Activated naive CD4-positive, alpha-beta T cell treated with anti-CD3 and anti-CD28 coated beads, Interleukin-2, amount 50 U/mL, for 24 hours (primary cell): ENCODE measurements at regions not wholly inside any gene's neighbourhood (a gene's known extent, or its start where the extent isn't known, plus 50 kb on each side); places are given as distances from the start of the nearest gene placed in this dataset.

ENCODE experiments used
- H3K27ac Mint-ChIP-seq: one replicate; pipeline ENCODE4 v1.8.0; 2021; ENCODE audit warnings: mild to moderate bottlenecking, mixed read lengths
- H3K27me3 Mint-ChIP-seq: one replicate; pipeline ENCODE4 v1.8.0; 2021; ENCODE audit warnings: mixed read lengths
- H3K36me3 Mint-ChIP-seq: one replicate; pipeline ENCODE4 v1.8.0; 2021; ENCODE audit warnings: mixed read lengths
- H3K4me1 Mint-ChIP-seq: one replicate; pipeline ENCODE4 v1.8.0; 2021; ENCODE audit warnings: mixed read lengths
- H3K4me3 Mint-ChIP-seq: one replicate; pipeline ENCODE4 v1.8.0; 2021; ENCODE audit warnings: mild to moderate bottlenecking, mixed read lengths
- H3K9me3 Mint-ChIP-seq: one replicate; pipeline ENCODE4 v1.8.0; 2021; ENCODE audit warnings: mixed read lengths

DNA sequence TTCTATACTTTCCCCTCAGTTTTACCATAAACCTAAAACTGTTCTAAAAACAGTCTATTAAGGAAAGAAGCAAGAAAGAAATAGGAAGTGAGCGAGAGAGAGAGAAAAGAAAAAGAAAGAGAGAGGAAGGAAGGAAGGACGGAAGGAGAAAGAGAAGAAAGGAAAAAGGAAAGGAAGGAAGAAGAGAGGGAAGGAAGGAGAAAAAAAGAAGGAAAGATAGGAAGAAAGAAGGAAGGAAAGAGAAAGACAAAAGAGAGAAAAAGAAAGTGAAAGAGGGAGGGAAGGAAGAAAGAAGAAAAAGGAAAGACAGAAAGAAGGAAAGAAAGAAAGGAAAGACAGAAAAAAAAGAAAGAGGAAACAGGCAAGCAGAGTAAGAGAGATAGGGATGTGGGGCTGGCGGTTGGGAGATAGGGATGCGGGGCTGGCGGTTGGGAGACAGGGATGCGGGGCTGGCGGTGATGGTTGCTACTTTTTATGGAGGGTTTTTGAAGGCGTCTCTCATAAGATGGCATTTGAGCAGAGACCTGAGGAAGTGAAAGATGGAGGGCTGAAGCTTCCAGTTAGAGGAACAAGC lies 70.4 kb upstream of the IRF2BP2 start:
- H3K27me3 Mint-ChIP-seq = no peaks in the 10 kb centered on the region
- H3K4me3 Mint-ChIP-seq = no peak overlapping the region
- H3K36me3 Mint-ChIP-seq = peaks cover under 1% of the 10 kb centered on the region
- peaks cover 1% of the 10 kb centered on the region for H3K9me3 Mint-ChIP-seq
- no peak overlapping the region for H3K27ac Mint-ChIP-seq
- H3K4me1 Mint-ChIP-seq = peaks cover 11% of the 10 kb centered on the region

DNA sequence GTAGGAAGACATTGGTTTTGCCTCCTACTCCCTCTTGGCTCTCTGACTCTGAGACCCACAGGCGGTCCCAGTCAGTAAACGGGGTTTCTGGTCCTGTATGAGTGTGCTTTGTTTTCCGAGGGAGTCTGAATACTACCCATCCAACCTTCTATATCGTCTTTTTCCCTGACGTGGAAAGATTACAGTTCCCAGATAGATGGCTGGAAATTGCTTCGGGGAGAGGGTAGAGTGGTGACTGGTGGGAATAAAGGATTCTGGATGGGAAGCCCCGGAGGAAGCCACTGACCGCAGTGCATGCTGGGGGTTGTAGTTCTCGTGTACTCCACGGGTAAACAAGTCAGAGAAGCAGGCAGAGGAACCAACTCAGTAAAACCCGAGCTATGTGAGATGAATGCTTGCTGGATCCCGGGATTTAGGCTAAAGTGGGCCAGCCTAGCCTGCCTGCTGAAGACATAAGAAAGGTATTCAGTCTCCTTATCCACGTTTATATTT lies 66.2 kb upstream of the IRF2BP2 start:
- H3K4me1 Mint-ChIP-seq = peaks cover 12% of the 10 kb centered on the region
- no peaks in the 10 kb centered on the region for H3K27me3 Mint-ChIP-seq
- peak overlapping the region; percentile 80 for H3K4me3 Mint-ChIP-seq
- peak overlapping the region; percentile 60 for H3K27ac Mint-ChIP-seq
- H3K36me3 Mint-ChIP-seq = no peaks in the 10 kb centered on the region
- H3K9me3 Mint-ChIP-seq = no peaks in the 10 kb centered on the region

GRCh38 chr1:234675572-234675971 lies 65.6 kb upstream of the IRF2BP2 start:
- H3K4me1 Mint-ChIP-seq = peaks cover 12% of the 10 kb centered on the region
- no peak overlapping the region for H3K4me3 Mint-ChIP-seq
- H3K9me3 Mint-ChIP-seq = no peaks in the 10 kb centered on the region
- H3K27me3 Mint-ChIP-seq = no peaks in the 10 kb centered on the region
- H3K36me3 Mint-ChIP-seq = no peaks in the 10 kb centered on the region
- no peak overlapping the region for H3K27ac Mint-ChIP-seq

DNA sequence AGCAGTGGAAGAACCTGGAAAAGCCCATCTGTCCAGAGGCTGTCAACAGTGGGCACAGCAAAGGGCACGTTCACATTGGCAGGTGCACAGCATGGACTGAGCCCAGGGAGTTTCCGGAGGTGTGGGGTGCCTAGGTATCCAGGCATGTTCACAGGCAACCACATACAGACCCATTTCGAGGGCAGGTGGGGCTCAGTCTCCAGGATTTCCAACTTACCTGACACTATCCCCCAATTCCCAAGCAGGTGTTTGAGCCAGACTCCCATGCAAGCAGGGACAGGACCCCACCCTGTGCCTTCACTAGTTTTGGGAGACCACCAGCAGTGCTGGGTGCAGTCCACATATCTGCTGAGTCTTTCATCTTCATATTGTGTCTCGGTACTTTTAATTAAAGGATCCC lies 65.0 kb upstream of the IRF2BP2 start:
- Mint-ChIP-seq H3K4me3 (no peak overlapping the region), H3K9me3 (no peaks in the 10 kb centered on the region), H3K4me1 (peaks cover 12% of the 10 kb centered on the region), H3K27me3 (no peaks in the 10 kb centered on the region), H3K27ac (no peak overlapping the region), H3K36me3 (no peaks in the 10 kb centered on the region)

DNA sequence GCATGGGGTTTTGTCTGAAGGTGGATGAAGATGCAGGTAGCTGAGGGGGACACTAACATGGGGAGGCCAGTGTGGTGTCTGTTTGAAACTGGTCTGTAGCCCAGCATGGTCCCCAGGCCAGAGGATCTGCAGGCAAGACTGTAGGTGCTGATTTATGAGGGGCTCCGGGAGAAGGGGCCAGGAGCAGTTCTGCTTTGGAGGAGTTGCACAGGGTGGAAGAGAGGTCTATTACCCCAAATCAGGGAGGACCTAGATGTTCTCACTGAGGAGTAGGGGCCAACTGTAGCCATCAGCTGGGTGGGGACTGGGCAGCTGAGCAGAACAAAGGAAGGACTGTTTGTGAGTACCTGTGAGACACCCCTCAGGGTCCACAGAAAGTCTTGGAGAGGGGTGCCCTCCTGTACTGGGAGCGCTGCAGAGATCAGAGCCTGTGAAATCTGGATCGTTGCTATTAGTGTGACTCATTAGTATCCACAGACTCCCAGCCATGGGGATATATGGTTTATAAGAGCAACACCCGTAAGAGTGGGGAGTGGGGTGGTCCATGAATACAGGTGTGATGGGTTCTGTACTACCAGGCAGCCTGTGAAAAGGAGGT lies 64.3 kb upstream of the IRF2BP2 start:
- peaks cover 12% of the 10 kb centered on the region for H3K4me1 Mint-ChIP-seq
- no peaks in the 10 kb centered on the region for H3K36me3 Mint-ChIP-seq
- H3K27ac Mint-ChIP-seq = no peak overlapping the region
- no peaks in the 10 kb centered on the region for H3K27me3 Mint-ChIP-seq
- H3K4me3 Mint-ChIP-seq = no peak overlapping the region
- no peaks in the 10 kb centered on the region for H3K9me3 Mint-ChIP-seq

DNA sequence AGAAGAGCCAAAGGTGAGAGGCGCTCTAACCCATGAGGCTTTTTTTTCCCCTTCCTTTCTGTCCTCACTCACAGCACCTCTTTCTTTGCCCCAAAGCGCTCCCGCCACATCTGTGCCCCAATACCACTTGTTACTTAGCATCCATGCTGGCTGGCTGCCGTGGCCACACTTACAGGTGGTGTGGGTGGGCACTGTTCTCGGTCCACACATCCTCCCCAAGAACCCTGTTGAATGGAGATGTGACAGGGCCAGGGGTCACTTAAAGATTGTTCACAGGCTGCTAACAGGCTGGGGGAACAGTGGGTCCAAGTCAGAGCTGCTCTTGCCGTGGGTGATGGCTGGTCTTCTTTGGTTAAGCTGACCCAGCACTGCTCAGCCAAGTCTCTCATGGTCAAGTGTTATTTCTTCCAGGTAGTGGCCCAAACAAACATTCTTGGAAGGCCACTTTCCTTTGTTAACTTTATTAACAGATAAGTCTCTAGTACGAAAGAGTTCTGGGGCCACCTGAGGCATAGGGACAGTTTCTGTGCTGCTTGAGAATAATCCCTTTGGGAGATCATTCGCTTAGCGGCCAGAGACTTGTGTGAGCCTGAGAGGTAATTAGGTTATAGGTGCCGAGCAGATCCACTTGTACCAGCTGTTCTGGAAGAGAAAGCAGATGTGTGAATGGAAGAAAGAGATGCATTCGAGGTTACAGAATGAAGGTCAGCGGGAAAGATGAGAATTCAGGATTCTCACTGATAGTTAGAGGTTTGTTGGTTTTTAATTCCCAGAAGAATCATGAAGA lies 62.6 kb upstream of the IRF2BP2 start:
- H3K27me3 Mint-ChIP-seq = no peaks in the 10 kb centered on the region
- H3K36me3 Mint-ChIP-seq = no peaks in the 10 kb centered on the region
- H3K9me3 Mint-ChIP-seq = no peaks in the 10 kb centered on the region
- no peak overlapping the region for H3K4me3 Mint-ChIP-seq
- no peak overlapping the region for H3K27ac Mint-ChIP-seq
- H3K4me1 Mint-ChIP-seq = peaks cover 12% of the 10 kb centered on the region

- H3K27ac Mint-ChIP-seq = no peak overlapping the region
- no peak overlapping the region for H3K4me3 Mint-ChIP-seq
- no peaks in the 10 kb centered on the region for H3K27me3 Mint-ChIP-seq
- H3K9me3 Mint-ChIP-seq = no peaks in the 10 kb centered on the region
- no peaks in the 10 kb centered on the region for H3K36me3 Mint-ChIP-seq
- H3K4me1 Mint-ChIP-seq = peaks cover 5% of the 10 kb centered on the region
Measured at GRCh38 chr1:234670967-234671626, 61.1 kb upstream of the IRF2BP2 start.

DNA sequence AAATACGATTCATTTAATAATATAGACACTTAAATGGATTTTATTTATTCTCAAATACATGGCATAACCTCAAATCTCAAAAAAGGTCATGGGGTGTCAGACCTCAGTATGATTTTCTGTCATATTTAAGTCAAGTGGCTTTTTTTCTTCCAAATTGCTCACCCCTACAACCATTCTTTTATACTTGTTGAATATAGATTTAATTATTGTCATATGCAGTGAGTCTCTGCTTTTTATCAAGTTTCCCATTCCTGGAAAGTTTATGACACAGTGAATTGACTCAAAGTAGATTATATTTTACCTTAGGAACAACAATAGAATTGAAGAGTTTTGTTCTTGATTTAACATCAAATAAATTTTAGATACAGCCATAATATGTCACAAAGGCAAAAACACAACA lies 59.5 kb upstream of the IRF2BP2 start:
- Mint-ChIP-seq H3K27ac (no peak overlapping the region), H3K4me1 (no peaks in the 10 kb centered on the region), H3K9me3 (no peaks in the 10 kb centered on the region), H3K4me3 (no peak overlapping the region), H3K27me3 (no peaks in the 10 kb centered on the region), H3K36me3 (no peaks in the 10 kb centered on the region)

DNA sequence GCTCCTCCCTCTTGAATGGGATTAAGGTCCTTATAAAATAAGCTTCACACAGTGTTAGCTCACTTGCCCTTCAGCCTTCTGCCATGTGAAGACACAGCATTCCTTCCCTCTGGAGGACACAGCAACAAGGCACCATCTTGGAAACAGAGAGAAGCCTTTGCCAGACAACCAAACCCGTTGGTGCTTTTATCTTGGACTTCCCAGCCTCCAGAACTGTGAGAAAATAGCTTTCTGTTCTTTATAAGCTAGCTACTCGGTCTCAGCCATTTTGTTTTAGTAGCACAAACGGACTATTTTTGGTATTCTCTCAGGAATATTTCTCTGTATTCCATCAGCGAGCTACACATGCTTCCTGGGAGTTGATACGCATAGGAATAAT lies 58.6 kb upstream of the IRF2BP2 start:
- no peak overlapping the region for H3K4me3 Mint-ChIP-seq
- no peaks in the 10 kb centered on the region for H3K4me1 Mint-ChIP-seq
- no peaks in the 10 kb centered on the region for H3K36me3 Mint-ChIP-seq
- H3K9me3 Mint-ChIP-seq = no peaks in the 10 kb centered on the region
- H3K27ac Mint-ChIP-seq = no peak overlapping the region
- H3K27me3 Mint-ChIP-seq = no peaks in the 10 kb centered on the region

DNA sequence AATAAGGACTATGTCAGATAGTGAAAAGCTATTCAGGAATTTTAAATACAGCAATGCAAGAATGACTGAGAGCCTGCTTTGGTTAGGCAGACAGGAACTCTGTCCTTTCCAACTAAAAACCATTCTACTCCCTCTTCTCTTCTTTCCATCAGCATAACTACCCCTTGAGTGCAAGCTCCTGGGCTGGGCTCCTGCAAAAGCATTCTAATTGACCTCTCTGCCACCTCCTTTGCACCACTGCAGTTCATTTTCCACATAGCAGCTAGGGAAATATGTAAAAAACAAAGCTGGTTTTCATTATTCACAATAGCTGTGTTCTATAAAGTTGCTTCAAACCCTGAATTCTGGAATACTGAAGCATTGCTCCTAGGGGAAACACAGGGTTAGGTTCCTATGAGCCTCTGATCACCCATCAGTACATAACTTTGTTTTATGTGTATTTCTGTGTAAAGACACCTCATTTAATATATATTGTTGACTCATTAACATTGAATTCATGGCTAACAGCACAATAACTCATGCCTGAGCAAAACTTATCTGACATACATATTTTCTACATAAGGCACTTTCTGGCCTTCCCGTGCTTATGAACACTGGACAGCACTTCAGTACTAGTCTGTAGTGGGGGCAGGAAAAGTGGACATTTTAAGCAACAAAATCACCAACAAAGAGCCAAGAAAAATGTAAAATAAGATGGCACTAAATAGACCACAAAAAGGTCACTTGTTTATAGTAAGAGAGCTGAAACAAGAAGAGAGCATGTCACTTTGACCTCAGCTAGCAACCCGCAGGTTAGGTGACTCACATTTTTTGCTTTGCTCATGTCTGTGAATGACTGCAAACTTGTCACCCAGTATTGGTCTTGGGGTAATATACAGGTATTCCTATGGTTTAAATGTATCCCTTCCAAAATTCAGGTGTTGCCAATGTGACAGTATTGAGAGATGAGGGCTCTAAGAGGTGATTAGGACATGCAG lies 57.9 kb upstream of the IRF2BP2 start:
- no peaks in the 10 kb centered on the region for H3K9me3 Mint-ChIP-seq
- H3K36me3 Mint-ChIP-seq = no peaks in the 10 kb centered on the region
- H3K4me3 Mint-ChIP-seq = no peak overlapping the region
- no peaks in the 10 kb centered on the region for H3K27me3 Mint-ChIP-seq
- H3K27ac Mint-ChIP-seq = no peak overlapping the region
- no peaks in the 10 kb centered on the region for H3K4me1 Mint-ChIP-seq

DNA sequence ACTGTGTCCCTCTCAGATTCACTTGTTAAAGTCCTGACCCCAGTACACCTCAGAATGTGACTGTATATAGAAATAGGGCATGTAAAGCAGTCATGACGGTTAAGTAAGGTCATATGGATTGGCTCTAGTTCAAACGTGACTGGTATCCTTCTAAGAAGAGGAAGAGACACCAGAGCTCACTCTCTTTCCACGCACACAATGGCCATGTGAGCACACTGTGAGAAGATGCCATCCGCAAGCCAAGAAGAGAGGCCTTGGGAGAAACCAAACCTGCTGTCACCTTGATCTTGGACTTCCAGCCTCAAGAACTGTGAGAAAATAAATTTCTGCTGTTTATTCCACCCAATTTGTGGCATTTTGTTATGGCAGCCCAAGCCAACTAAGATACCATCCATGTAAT lies 56.8 kb upstream of the IRF2BP2 start:
- Mint-ChIP-seq H3K4me3 (no peak overlapping the region), H3K4me1 (no peaks in the 10 kb centered on the region), H3K27me3 (no peaks in the 10 kb centered on the region), H3K27ac (no peak overlapping the region), H3K9me3 (no peaks in the 10 kb centered on the region), H3K36me3 (no peaks in the 10 kb centered on the region)

GRCh38 chr1:234665975-234666605 lies 56.1 kb upstream of the IRF2BP2 start:
- H3K27me3 Mint-ChIP-seq = no peaks in the 10 kb centered on the region
- no peak overlapping the region for H3K27ac Mint-ChIP-seq
- H3K4me1 Mint-ChIP-seq = no peaks in the 10 kb centered on the region
- no peaks in the 10 kb centered on the region for H3K9me3 Mint-ChIP-seq
- no peaks in the 10 kb centered on the region for H3K36me3 Mint-ChIP-seq
- H3K4me3 Mint-ChIP-seq = no peak overlapping the region

- Mint-ChIP-seq H3K4me1 (peaks cover 6% of the 10 kb centered on the region), H3K36me3 (no peaks in the 10 kb centered on the region), H3K27ac (no peak overlapping the region), H3K4me3 (no peak overlapping the region), H3K9me3 (no peaks in the 10 kb centered on the region), H3K27me3 (no peaks in the 10 kb centered on the region)
Measured at GRCh38 chr1:234662148-234662547, 52.2 kb upstream of the IRF2BP2 start.

DNA sequence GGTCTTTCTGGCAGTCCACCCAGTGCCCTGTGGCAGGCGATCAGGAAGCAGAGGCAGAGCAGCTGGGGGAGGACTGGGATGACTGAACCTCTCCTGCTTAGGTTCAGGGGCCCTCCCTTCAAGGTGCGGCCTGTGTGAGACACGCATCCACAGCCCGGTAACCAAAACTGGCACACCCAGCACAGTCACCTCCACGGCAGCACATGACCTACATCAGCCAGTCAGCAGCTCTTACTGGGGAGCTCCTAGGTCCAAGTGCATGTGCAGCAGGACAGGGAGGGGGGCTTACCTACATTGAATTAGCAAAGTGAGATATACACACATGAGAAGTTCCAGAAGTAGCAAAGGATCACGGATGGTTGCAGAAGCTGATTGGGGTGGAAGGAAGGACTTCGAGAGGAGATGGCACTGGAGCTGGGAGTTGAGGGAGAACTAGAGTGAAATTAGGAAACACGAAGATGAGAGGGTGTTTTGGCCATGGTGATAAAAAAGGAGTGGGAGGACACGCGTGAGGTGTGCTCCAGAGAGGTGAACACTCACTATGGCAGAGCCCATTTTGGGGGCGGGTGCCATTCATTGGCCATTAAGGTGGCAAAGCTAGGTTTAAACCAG lies 51.4 kb upstream of the IRF2BP2 start:
- H3K4me1 Mint-ChIP-seq = peaks cover 10% of the 10 kb centered on the region
- H3K9me3 Mint-ChIP-seq = no peaks in the 10 kb centered on the region
- no peaks in the 10 kb centered on the region for H3K27me3 Mint-ChIP-seq
- peak overlapping the region; percentile 39 for H3K27ac Mint-ChIP-seq
- H3K4me3 Mint-ChIP-seq = no peak overlapping the region
- no peaks in the 10 kb centered on the region for H3K36me3 Mint-ChIP-seq
